H4 (cell line): ENCODE measurements at regions not wholly inside any gene's neighbourhood (a gene's known extent, or its start where the extent isn't known, plus 50 kb on each side); places are given as distances from the start of the nearest gene placed in this dataset.

Source experiments
- DNase-seq: peaks from one replicate; pipeline ENCODE4 v3.0.0-alpha.2; 2015; ENCODE audit warnings: low spot score

DNA sequence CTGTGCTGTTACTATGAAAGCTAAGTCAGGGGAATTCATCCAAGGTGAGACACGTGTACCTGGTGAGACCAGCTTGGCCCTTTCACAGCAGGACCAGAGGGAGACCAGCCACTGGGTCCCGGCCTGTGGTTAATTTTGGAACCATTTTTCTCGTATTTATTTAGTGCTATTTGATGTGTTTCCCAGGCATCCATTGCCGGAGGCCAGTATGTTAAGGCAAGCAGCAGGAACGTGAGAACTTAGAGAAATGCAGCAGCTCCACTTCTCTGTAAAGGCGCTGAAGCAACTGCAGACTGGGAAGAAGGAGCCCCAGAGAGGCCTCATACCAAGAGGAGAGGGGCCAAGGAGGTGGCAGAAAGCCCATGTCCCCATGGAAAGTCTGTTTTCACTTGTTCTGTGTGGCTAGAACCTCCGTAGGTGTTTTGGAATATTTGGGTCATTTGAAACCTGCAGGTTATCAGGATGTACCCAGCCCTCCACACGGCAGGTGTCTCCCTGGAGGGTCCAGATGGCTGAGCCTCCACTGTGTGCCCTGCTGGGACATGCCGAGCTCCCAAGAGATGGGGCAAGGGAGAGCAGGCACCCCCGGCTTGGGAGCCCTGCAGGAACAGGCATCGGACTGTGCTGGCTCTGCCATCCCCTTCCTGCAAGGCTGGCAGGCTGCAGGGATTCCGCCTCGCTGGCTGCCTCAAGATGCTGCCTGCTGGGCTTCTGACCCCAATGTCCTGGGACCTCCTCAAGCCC is 256.0 kb upstream of the RAB6C start:
- DNase-seq = no peak

GRCh38 chr2:129724021-129724757 is 255.3 kb upstream of the RAB6C start:
- no peak for DNase-seq

- DNase-seq = no peak
These were observed 253.2 kb upstream of the RAB6C start for GRCh38 chr2:129726216-129726615.

GRCh38 chr2:129727286-129727685 is 252.2 kb upstream of the RAB6C start:
- DNase-seq = no peak

DNA sequence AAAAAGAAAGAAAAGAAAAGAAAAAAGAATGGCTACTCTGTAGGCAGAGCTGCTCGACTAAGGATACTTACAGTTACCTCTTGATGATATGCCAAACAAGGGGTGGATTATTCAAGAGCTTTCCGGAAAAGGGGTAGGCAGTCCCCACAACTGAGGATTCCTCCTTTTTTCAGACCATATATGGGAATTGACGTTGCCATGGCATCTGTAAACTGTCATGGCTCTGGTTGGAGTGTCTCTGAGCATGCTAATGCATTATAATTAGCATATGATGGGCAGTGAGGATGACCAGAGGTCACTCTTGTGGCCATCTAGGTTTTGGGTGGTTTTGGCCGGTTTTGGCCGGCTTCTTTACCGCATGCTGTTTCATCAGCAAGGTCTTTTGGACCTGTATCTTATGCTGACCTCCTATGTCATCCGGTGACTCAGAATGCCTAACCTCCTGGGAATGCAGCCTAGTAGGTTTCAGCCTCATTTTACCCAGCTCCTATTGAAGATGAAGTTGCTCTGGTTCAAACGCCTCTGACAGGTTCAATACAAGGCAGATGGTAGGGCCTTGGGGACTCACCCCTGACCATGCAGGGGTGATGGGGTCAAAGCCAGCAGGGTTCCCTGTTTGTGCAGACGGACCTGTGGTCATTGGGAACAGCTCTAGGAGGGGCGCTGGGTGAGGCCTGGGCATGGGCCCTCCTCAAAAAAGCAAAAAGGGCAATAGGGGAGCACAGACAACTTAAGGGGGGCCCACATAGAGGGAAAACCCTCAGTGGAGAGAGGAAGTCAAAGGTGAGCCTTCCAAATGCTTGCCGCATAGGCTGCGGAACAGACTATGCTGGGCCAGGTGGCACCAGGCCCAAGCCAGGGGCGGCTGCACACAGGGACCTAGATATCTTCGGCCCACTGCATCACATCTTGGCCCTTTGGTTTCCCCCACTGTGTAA is 251.2 kb upstream of the RAB6C start:
- DNase-seq = no peak

DNA sequence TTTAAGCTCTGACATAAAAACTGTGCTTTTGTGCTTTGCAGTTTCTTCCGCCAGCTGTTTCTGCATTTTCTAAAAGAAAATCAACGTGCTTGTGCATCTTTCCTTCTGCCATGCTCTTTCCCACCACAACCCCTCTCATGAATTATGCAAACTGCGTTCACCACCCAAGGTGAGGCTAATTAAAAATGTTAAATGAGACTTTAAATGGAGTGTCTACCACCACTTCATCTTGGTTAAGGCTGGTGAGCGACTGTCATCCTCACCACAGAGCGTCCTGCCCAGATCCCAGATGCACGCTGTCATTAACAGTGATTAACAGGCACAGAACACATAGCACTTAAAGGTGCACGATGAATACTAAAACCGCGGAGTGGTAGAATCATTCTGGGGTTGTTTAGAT is 250.5 kb upstream of the RAB6C start:
- DNase-seq = no peak

GRCh38 chr2:129729646-129730045 is 249.8 kb upstream of the RAB6C start:
- no peak for DNase-seq

DNA sequence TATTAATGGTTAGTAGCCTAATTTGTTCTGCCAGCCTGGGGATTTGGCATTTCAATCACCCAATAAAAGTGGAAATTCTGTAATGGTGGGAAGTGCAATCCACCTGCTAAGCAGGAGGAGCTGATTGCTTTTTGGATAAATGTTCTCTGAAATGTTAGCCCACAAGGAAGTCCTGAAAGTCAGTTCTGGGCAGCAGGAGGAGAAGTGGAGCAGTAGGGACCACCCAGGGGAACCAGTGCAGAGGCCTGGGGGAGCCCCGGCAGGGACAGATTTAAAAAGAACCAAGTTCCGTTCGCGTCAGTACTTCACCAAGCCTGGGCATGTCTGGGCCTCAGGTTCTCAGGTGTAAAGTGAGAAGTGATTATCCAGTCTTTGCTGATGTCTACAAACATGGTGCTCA is 248.5 kb upstream of the RAB6C start:
- no peak for DNase-seq

DNA sequence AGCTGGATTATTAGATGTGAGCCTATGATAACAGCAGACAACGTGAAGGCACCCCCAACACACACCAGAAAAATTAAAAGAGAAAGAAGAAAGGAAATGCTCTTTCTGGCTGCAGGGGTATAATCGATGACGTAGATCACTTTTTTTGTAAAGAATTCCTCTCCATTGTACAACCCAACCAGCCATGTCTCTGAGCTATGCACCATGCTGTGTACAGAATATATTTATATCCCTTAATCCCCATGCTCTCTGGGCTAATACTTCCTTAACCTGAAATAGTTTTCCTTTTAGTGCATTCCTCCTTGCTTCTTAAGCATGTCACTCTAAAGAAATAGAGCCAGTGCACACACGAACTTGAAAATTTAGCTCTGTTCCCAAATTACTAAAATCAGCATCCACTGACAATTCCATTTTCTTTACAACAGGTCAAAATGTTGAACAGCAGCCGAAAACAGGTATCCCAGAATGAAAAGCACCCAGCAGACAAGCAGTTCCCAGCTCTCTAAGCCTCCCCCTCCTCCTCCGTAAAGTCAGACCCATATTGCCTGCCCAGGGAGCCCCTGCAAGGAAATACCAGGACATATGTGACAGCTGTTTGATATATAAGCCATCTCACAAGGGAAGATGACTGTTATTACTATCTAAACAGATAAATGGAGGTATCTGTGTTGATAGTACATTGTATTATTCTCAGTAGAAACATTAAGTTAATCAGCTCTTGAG is 247.4 kb upstream of the RAB6C start:
- no peak for DNase-seq

GRCh38 chr2:129732630-129733026 is 246.8 kb upstream of the RAB6C start:
- DNase-seq = no peak

GRCh38 chr2:129733041-129733440 is 246.4 kb upstream of the RAB6C start:
- DNase-seq = no peak

- DNase-seq = no peak
These were observed 245.9 kb upstream of the RAB6C start for GRCh38 chr2:129733579-129733978.

- no peak for DNase-seq
These were observed 245.0 kb upstream of the RAB6C start for GRCh38 chr2:129734343-129735034.

DNA sequence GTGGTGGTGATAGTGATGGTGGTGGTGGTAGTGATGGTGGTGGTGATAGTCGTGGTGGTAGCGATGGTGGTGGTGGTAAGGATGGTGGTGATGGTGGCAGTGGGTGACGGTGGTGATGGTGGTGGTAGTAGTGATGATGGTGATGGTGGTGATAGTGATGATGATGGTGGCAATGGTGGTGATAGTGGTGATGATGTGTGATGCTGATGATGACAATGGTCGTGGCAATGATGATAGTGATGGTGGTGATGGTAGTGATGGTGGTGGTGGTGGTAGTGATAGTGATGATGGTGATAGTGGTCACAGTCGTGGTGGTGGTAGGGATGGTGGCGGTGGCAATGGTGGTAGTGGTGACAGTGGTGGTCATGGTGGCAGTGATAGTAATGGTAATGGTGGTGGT is 243.9 kb upstream of the RAB6C start:
- DNase-seq = no peak

DNA sequence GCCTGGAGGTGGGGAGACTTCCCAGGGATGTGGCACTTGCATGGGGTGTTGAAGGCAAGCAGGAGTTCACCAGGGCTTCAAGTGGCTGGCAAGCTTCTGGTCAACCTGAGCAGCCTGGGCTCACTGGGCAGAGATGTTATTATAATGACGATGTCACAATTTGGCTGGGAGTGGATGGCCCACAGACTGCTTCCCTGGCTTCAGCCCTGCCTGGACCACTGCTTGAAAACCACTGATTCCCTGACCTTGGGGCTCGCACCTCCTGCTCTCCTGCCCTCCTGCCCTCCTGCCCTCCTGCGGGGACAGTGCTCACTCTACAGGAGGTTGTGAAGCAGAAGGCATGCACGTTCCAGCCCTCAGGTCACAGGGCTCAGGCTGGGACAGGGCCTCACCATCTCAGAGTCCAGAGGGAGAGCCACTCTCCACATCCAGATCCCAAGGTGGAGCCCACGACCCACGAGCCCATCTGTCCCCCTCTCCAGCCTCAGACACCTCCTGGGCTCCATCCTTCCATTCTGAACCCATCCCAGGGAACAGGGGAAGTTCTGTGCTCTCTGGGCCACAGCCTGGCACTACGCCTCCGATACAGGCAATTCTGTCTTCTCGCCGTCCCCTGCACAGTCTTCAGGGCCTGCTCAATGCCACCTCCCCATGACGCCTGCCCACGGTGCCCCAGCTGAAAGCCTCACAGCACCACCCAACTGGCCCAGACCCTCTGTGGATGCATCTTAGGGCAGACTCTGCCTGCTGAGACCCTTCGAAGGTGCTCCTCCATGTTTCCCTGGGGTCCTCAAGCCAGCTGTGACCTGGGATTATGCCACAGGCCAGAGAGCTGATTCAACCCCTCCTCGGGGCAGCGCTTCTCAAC is 241.6 kb upstream of the RAB6C start:
- DNase-seq = no peak

GRCh38 chr2:129738799-129739198 is 240.7 kb upstream of the RAB6C start:
- DNase-seq = no peak

GRCh38 chr2:129740504-129740903 is 239.0 kb upstream of the RAB6C start:
- no peak for DNase-seq

- no peak for DNase-seq
These were observed 238.3 kb upstream of the RAB6C start for GRCh38 chr2:129741165-129741564.

GRCh38 chr2:129741623-129742022 is 237.8 kb upstream of the RAB6C start:
- DNase-seq = no peak
